ENCODE measurements at regions not wholly inside any gene's neighbourhood (a gene's known extent, or its start where the extent isn't known, plus 50 kb on each side); places are given as distances from the start of the nearest gene placed in this dataset.

GRCh38 chr6:156559162-156559690, 218.0 kb upstream of the ARID1B start:
- no peak for FAIRE-seq

- no peak for FAIRE-seq
Observed at GRCh38 chr6:156557911-156558259, 219.3 kb upstream of the ARID1B start.

GRCh38 chr6:156557251-156557910, 219.8 kb upstream of the ARID1B start:
- peak; percentile 89 for FAIRE-seq

GRCh38 chr6:156556811-156557210, 220.4 kb upstream of the ARID1B start:
- no peak for FAIRE-seq

- no peak for FAIRE-seq
Observed at GRCh38 chr6:156555116-156555515, 222.1 kb upstream of the ARID1B start.

- no peak for FAIRE-seq
Observed at GRCh38 chr6:156554160-156554559, 223.0 kb upstream of the ARID1B start.

- no peak for FAIRE-seq
Observed at GRCh38 chr6:156552849-156553248, 224.3 kb upstream of the ARID1B start.

GRCh38 chr6:156550949-156551348, 226.2 kb upstream of the ARID1B start:
- no peak for FAIRE-seq

GRCh38 chr6:156545931-156546330, 231.2 kb upstream of the ARID1B start:
- FAIRE-seq, result no peak

GRCh38 chr6:156545021-156545420, 232.2 kb upstream of the ARID1B start:
- no peak for FAIRE-seq

GRCh38 chr6:156544046-156544445, 233.1 kb upstream of the ARID1B start:
- FAIRE-seq, result no peak

- FAIRE-seq, result no peak
Observed at GRCh38 chr6:156543431-156543830, 233.7 kb upstream of the ARID1B start.

- no peak for FAIRE-seq
Observed at GRCh38 chr6:156538875-156539660, 238.1 kb upstream of the ARID1B start.

GRCh38 chr6:156534594-156534993, 242.6 kb upstream of the ARID1B start:
- no peak for FAIRE-seq

- FAIRE-seq, result no peak
Observed at GRCh38 chr6:156533872-156534524, 243.2 kb upstream of the ARID1B start.

- FAIRE-seq, result no peak
Observed at GRCh38 chr6:156526081-156526480, 251.1 kb upstream of the ARID1B start.

GRCh38 chr6:156525541-156525940, 251.6 kb upstream of the ARID1B start:
- no peak for FAIRE-seq

- FAIRE-seq, result no peak
Observed at GRCh38 chr6:156519940-156520339, 257.2 kb upstream of the ARID1B start.

GRCh38 chr6:156517088-156517487, 260.1 kb upstream of the ARID1B start:
- peak; percentile 82 for FAIRE-seq

GRCh38 chr6:156515242-156515641, 261.9 kb upstream of the ARID1B start:
- no peak for FAIRE-seq

- FAIRE-seq, result no peak
Observed at GRCh38 chr6:156513504-156513903, 263.7 kb upstream of the ARID1B start.

GRCh38 chr6:156511570-156511969, 265.6 kb upstream of the ARID1B start:
- no peak for FAIRE-seq

GRCh38 chr6:156511051-156511450, 266.1 kb upstream of the ARID1B start:
- no peak for FAIRE-seq

GRCh38 chr6:156510242-156510641, 266.9 kb upstream of the ARID1B start:
- no peak for FAIRE-seq

All from islet of Langerhans (tissue), 1 donor.